NCI-H748 treated with DMSO at 0.1 percent for 48 hours (cell line): ENCODE measurements at regions not wholly inside any gene's neighbourhood (a gene's known extent, or its start where the extent isn't known, plus 50 kb on each side); places are given as distances from the start of the nearest gene placed in this dataset.

Experiments used
- DNase-seq: peaks from one replicate; lab custom pipeline; 2025; lab: John Stamatoyannopoulos, UW

GRCh38 chr5:9681706-9682105 is 51.6 kb upstream of the TAS2R1 start:
- no peak for DNase-seq
